ENCODE measurements at regions not wholly inside any gene's neighbourhood (a gene's known extent, or its start where the extent isn't known, plus 50 kb on each side); places are given as distances from the start of the nearest gene placed in this dataset.

DNA sequence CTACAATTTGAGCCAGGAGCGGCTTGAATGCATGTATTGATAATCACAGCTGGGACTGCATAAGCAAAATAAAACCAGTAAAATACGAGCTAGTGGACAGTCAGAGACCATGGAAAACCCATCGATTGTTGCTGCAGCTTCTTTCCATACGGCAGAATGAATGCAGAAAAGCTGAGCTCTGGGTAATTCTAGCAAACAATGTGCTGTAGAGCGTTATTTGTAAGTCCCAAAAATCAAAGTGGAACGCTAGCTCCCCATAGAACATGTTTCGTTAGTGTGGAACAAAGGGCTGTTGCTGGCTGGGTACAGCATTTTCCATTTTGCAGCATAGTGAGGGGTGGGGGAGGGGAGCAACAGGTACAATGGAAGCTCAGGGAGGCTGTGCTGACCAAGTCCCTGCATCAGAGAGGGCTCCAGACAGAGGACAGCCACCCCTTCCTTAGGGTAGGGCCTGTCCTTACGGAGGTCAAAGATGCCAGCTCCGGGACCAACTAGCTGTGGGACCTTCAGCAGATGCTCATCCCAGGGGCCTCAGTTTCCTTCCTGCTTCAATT, 74.1 kb downstream of the BOD1L2 start:
- no peaks in the 10 kb centered on the region for H3K23me2 ChIP-seq (ENCODE audit: insufficient read length, low read depth, low read length, poor library complexity, severe bottlenecking)
- no peaks in the 10 kb centered on the region for H3K79me2 ChIP-seq (ENCODE audit: insufficient read depth, low read length)
- TF ChIP-seq CTCF (conservative IDR thresholded peaks at IDR 0.05): no peak
- H3K4me2 ChIP-seq (ENCODE audit: insufficient read depth, insufficient read length, low read length): peak overlapping the region; percentile 39
- peak overlapping the region; percentile 82 for H2AFZ ChIP-seq (ENCODE audit: low read length)
- no peak overlapping the region for H3K9ac ChIP-seq (ENCODE audit: extremely low read depth, insufficient read length, low read length)
- H4K8ac ChIP-seq (replicated peaks; ENCODE audit: insufficient read length, low read depth, low read length): no peak overlapping the region
- no peak overlapping the region for H3T11ph ChIP-seq (ENCODE audit: low read length)
- no CpG with 5 or more reads among the region's 9 CpGs for WGBS (ENCODE audit: extremely low coverage, insufficient read length, low lambda C conversion rate)
- H2BK20ac ChIP-seq (ENCODE audit: low read depth, low read length, poor library complexity, severe bottlenecking): no peak overlapping the region
- H3K4me1 Mint-ChIP-seq: peaks cover 19 to 26% of the 10 kb centered on the region in 2 experiments
- H4K91ac ChIP-seq (ENCODE audit: insufficient read length, low read depth, low read length): no peak overlapping the region
- H3K79me1 ChIP-seq (ENCODE audit: insufficient read depth, low read depth, low read length, poor library complexity, severe bottlenecking): no peaks in the 10 kb centered on the region
- H3K4ac ChIP-seq (ENCODE audit: low read depth, low read length): no peak overlapping the region
- H3K27ac ChIP-seq (ENCODE audit: insufficient read length, low read depth, low read length): no peak overlapping the region
- peak overlapping the region; percentile 21 to 25; a peak in 3 of 5 replicates for H3K4me3 Mint-ChIP-seq
- H2BK15ac ChIP-seq (ENCODE audit: low read depth, low read length): no peak overlapping the region
- peak overlapping the region; percentile 10 to 53 (median 30); a peak in 5 of 7 replicates for H3K27ac Mint-ChIP-seq
- no peak overlapping the region for H3K56ac ChIP-seq (ENCODE audit: insufficient read length, low read depth, low read length)
- no peak overlapping the region for H3K18ac ChIP-seq (ENCODE audit: insufficient read length, low read depth, low read length)
- H3K4me1 ChIP-seq (ENCODE audit: insufficient read depth, low read length): peaks cover 5% of the 10 kb centered on the region; the same call in 1 of the 2 replicates
- no peaks in the 10 kb centered on the region for H3K27me3 ChIP-seq (ENCODE audit: insufficient read depth, low read length)
- H3K9me3 Mint-ChIP-seq: no peaks in the 10 kb centered on the region
- no peak overlapping the region for H2BK12ac ChIP-seq (ENCODE audit: insufficient read length, low read depth, low read length)
- H3K23ac ChIP-seq (ENCODE audit: insufficient read length, low read depth, low read length): no peak overlapping the region
- no peak overlapping the region for H2BK5ac ChIP-seq (ENCODE audit: insufficient read length, low read length)
- no peaks in the 10 kb centered on the region for H4K20me1 ChIP-seq (ENCODE audit: control insufficient read depth, insufficient read depth, insufficient read length)
- no peaks in the 10 kb centered on the region for H3K9me3 ChIP-seq (ENCODE audit: control insufficient read depth, low read depth, low read length)
- H2AK5ac ChIP-seq (ENCODE audit: insufficient read length, low read length): no peak overlapping the region
- H4K5ac ChIP-seq (ENCODE audit: insufficient read length, low read depth, low read length): no peak overlapping the region
- peak overlapping the region; percentile 29; the same call in 1 of the 2 replicates for H3K14ac ChIP-seq (ENCODE audit: insufficient read depth, low read length)
- H3K27me3 Mint-ChIP-seq (ENCODE audit: low read depth): no peaks in the 10 kb centered on the region; the same call in none of the 2 replicates
- no peak for DNase-seq
- no peak overlapping the region for H2BK120ac ChIP-seq (ENCODE audit: low read depth, low read length, poor library complexity, severe bottlenecking)
- no peaks in the 10 kb centered on the region; a peak in 1 of 7 replicates for H3K36me3 Mint-ChIP-seq (ENCODE audit: insufficient read depth in 1 of 3, low read depth in 3 of 3)
